ENCODE measurements at regions not wholly inside any gene's neighbourhood (a gene's known extent, or its start where the extent isn't known, plus 50 kb on each side); places are given as distances from the start of the nearest gene placed in this dataset.

GRCh38 chr21:35896060-35896459 lies 164.3 kb downstream of the SETD4 start:
- DNase-seq (ENCODE audit: low read depth, low spot score) = no peak

GRCh38 chr21:35895598-35895997 lies 164.7 kb downstream of the SETD4 start:
- DNase-seq (ENCODE audit: low read depth, low spot score) = no peak

GRCh38 chr21:35893156-35893555 lies 167.2 kb downstream of the SETD4 start:
- DNase-seq (ENCODE audit: low read depth, low spot score) = no peak

GRCh38 chr21:35886887-35887286 lies 173.4 kb downstream of the SETD4 start:
- no peak for DNase-seq (ENCODE audit: low read depth, low spot score)

- no peak for DNase-seq (ENCODE audit: low read depth, low spot score)
These were observed 174.3 kb downstream of the SETD4 start for GRCh38 chr21:35885942-35886541.

GRCh38 chr21:35882791-35883240 lies 177.5 kb downstream of the SETD4 start:
- no peak for DNase-seq (ENCODE audit: low read depth, low spot score)

- DNase-seq (ENCODE audit: low read depth, low spot score) = no peak
These were observed 186.9 kb downstream of the SETD4 start for GRCh38 chr21:35873441-35873840.

- DNase-seq (ENCODE audit: low read depth, low spot score) = no peak
These were observed 188.4 kb downstream of the SETD4 start for GRCh38 chr21:35871906-35872305.

- no peak for DNase-seq (ENCODE audit: low read depth, low spot score)
These were observed 191.5 kb downstream of the SETD4 start for GRCh38 chr21:35868869-35869223.

- DNase-seq (ENCODE audit: low read depth, low spot score) = no peak
These were observed 192.1 kb downstream of the SETD4 start for GRCh38 chr21:35868005-35868868.

GRCh38 chr21:35864039-35864438 lies 196.3 kb downstream of the SETD4 start:
- no peak for DNase-seq (ENCODE audit: low read depth, low spot score)

- no peak for DNase-seq (ENCODE audit: low read depth, low spot score)
These were observed 197.4 kb downstream of the SETD4 start for GRCh38 chr21:35862969-35863368.

- DNase-seq (ENCODE audit: low read depth, low spot score) = no peak
These were observed 198.7 kb downstream of the SETD4 start for GRCh38 chr21:35861661-35862060.

- no peak for DNase-seq (ENCODE audit: low read depth, low spot score)
These were observed 200.0 kb downstream of the SETD4 start for GRCh38 chr21:35860189-35860869.

- DNase-seq (ENCODE audit: low read depth, low spot score) = no peak
These were observed 200.6 kb downstream of the SETD4 start for GRCh38 chr21:35859677-35860076.

- no peak for DNase-seq (ENCODE audit: low read depth, low spot score)
These were observed 203.2 kb downstream of the SETD4 start for GRCh38 chr21:35857095-35857494.

- DNase-seq (ENCODE audit: low read depth, low spot score) = no peak
These were observed 204.8 kb downstream of the SETD4 start for GRCh38 chr21:35855484-35855883.

GRCh38 chr21:35854281-35854680 lies 206.0 kb downstream of the SETD4 start:
- DNase-seq (ENCODE audit: low read depth, low spot score) = no peak

- no peak for DNase-seq (ENCODE audit: low read depth, low spot score)
These were observed 206.7 kb downstream of the SETD4 start for GRCh38 chr21:35853321-35854239.

GRCh38 chr21:35852820-35853219 lies 207.5 kb downstream of the SETD4 start:
- DNase-seq (ENCODE audit: low read depth, low spot score) = no peak

- DNase-seq (ENCODE audit: low read depth, low spot score) = no peak
These were observed 209.7 kb downstream of the SETD4 start for GRCh38 chr21:35850542-35851103.
